SK-N-SH (cell line): ENCODE measurements at regions not wholly inside any gene's neighbourhood (a gene's known extent, or its start where the extent isn't known, plus 50 kb on each side); places are given as distances from the start of the nearest gene placed in this dataset.
A peak's percentile ranks its signal among the peaks of the same experiment; 100 is the strongest.

Source experiments
- CTCF ChIA-PET: fragments of 300-600, 350-600 bp; formaldehyde crosslinking; extraction: SDS; loops from one replicate; lab custom pipeline; 2021; lab: Yijun Ruan, JAX
- POLR2A ChIA-PET: fragments of 350-600 bp; sonication (Branson Sonifier 250); formaldehyde crosslinking; extraction: SDS; loops from one replicate; lab custom pipeline; 2020; ENCODE audit warnings: antibody characterized with exemption, inconsistent platforms; lab: Yijun Ruan, JAX
- DNase-seq: peaks from one replicate; pipeline ENCODE4 v3.0.0; 2012
- H2AFZ ChIP-seq: fragments of 200-600 bp; sonication (generic); 2 replicates; pipeline ENCODE4 v1.8.1; 2016; ENCODE audit warnings: antibody characterized with exemption, mild to moderate bottlenecking, low read depth
- H3F3A ChIP-seq: fragments of 200-600 bp; sonication (generic); replicated peaks from 2 replicates; pipeline ENCODE3; 2016; ENCODE audit warnings: antibody characterized with exemption, mild to moderate bottlenecking; ENCODE audit not compliant: insufficient read depth
- H3K27ac ChIP-seq, 2 experiments: fragments of 200-500 bp in 1 of 2; fragments of 200-600 bp in 1 of 2; sonication (Bioruptor generic) in 1 of 2; sonication (generic), shearing (Covaris generic) in 1 of 2; 2 replicates each; pipeline versions ENCODE4 v1.5.1 to v1.6.1; 2014 to 2016; ENCODE audit warnings: low read depth in 2 of 2, inconsistent platforms in 1 of 2, low read length in 1 of 2, mild to moderate bottlenecking in 1 of 2, mixed read lengths in 1 of 2
- H3K27me3 ChIP-seq: fragments of 200-600 bp; sonication (generic), shearing (Covaris generic); 2 replicates; pipeline ENCODE4 v1.6.1; 2016; ENCODE audit warnings: mixed run types; ENCODE audit not compliant: insufficient read depth
- H3K36me3 ChIP-seq, 2 experiments: fragments of 200-500 bp in 1 of 2; fragments of 200-600 bp in 1 of 2; sonication (Bioruptor generic) in 1 of 2; sonication (generic) in 1 of 2; replicated peaks in 1 of 2; 2 replicates each; pipeline versions ENCODE3 to v1.5.1; 2014 to 2016; ENCODE audit warnings: low read length in 1 of 2, mild to moderate bottlenecking in 1 of 2; ENCODE audit not compliant: insufficient read depth in 2 of 2, control insufficient read depth in 1 of 2
- H3K4me1 ChIP-seq, 2 experiments: fragments of 200-500 bp in 1 of 2; fragments of 200-600 bp in 1 of 2; sonication (Bioruptor generic) in 1 of 2; sonication (generic), shearing (Covaris generic) in 1 of 2; 2 replicates each; pipeline versions ENCODE4 v1.5.1 to v1.6.1; 2014 to 2016; ENCODE audit warnings: low read depth in 1 of 2, low read length in 1 of 2, mixed run types in 1 of 2; ENCODE audit not compliant: insufficient read depth in 2 of 2, control insufficient read depth in 1 of 2
- H3K4me2 ChIP-seq: fragments of 200-600 bp; sonication (generic), shearing (Covaris generic); 2 replicates; pipeline ENCODE4 v1.6.1; 2017; ENCODE audit warnings: mixed run types
- H3K4me3 ChIP-seq, 2 experiments: fragments of 200-500 bp in 1 of 2; fragments of 200-600 bp in 1 of 2; sonication (Bioruptor generic) in 1 of 2; sonication (generic), shearing (Covaris generic) in 1 of 2; 2 replicates each; pipeline versions ENCODE4 v1.5.1 to v1.8.1; 2014 to 2016; ENCODE audit warnings: low read depth in 2 of 2, inconsistent platforms in 1 of 2, low read length in 1 of 2, mild to moderate bottlenecking in 1 of 2, mixed read lengths in 1 of 2, moderate library complexity in 1 of 2
- H3K79me2 ChIP-seq: fragments of 200-600 bp; sonication (generic); 2 replicates; pipeline ENCODE4 v1.8.1; 2017; ENCODE audit warnings: mild to moderate bottlenecking; ENCODE audit not compliant: insufficient read depth
- H3K9ac ChIP-seq: fragments of 200-600 bp; sonication (generic); 2 replicates; pipeline ENCODE4 v1.6.1; 2017; ENCODE audit warnings: mixed run types
- H3K9me2 ChIP-seq: fragments of 200-600 bp; sonication (generic); 2 replicates; pipeline ENCODE4 v1.6.1; 2017; ENCODE audit warnings: mixed run types
- H3K9me3 ChIP-seq: fragments of 200-600 bp; sonication (generic); 2 replicates; pipeline ENCODE4 v1.6.1; 2017; ENCODE audit warnings: mixed run types, mild to moderate bottlenecking, moderate library complexity
- H4K20me1 ChIP-seq: fragments of 200-600 bp; sonication (generic); 2 replicates; pipeline ENCODE4 v1.6.1; 2017; ENCODE audit warnings: mild to moderate bottlenecking, mixed run types; ENCODE audit not compliant: insufficient read depth
- CTCF ChIP-seq: fragments of 200-600 bp; sonication (generic); IDR thresholded peaks from 2 replicates; pipeline ENCODE4 v1.6.1; 2017; ENCODE audit warnings: antibody characterized with exemption, mild to moderate bottlenecking, moderate library complexity
- EP300 ChIP-seq, 2 experiments: IDR thresholded peaks; 2 replicates each; pipeline versions ENCODE4 v1.4.0 to v1.6.1; 2012; ENCODE audit warnings: borderline replicate concordance in 1 of 2, low read depth in 1 of 2, low read length in 1 of 2
- EZH2phosphoT487 ChIP-seq: fragments of 200-600 bp; sonication (generic); IDR thresholded peaks from 2 replicates; pipeline ENCODE4 v1.6.1; 2017; ENCODE audit warnings: low read depth, mixed run types, mild to moderate bottlenecking, antibody characterized with exemption, moderate library complexity, borderline replicate concordance
- FOSL2 ChIP-seq: IDR thresholded peaks from 2 replicates; pipeline ENCODE4 v1.4.0; 2012; ENCODE audit warnings: low read depth, mild to moderate bottlenecking, moderate library complexity, borderline replicate concordance
- FOXJ3 ChIP-seq: sonication (generic); formaldehyde crosslinking; IDR thresholded peaks from 2 replicates; pipeline ENCODE4 v1.5.1; 2020; ENCODE audit warnings: mild to moderate bottlenecking, missing genetic modification reagents
- FOXM1 ChIP-seq: IDR thresholded peaks from 2 replicates; pipeline ENCODE4 v1.4.0; 2012; ENCODE audit warnings: low read depth, mild to moderate bottlenecking
- JUND ChIP-seq: IDR thresholded peaks from 2 replicates; pipeline ENCODE4 v1.4.0; 2012
- MXI1 ChIP-seq: IDR thresholded peaks from 2 replicates; pipeline ENCODE4 v1.6.1; 2012; ENCODE audit warnings: mild to moderate bottlenecking, low read depth, low read length, improper control_type of control experiment
- SIN3A ChIP-seq: IDR thresholded peaks from 2 replicates; pipeline ENCODE4 v1.6.1; 2012; ENCODE audit warnings: low read depth, mild to moderate bottlenecking, low read length, moderate library complexity, borderline replicate concordance
- TCF12 ChIP-seq: IDR thresholded peaks from 2 replicates; pipeline ENCODE4 v1.4.0; 2012
- USF1 ChIP-seq: IDR thresholded peaks from 2 replicates; pipeline ENCODE4 v1.4.0; 2012; ENCODE audit warnings: low read depth, borderline replicate concordance
- USF2 ChIP-seq: fragments of 150-350 bp; IDR thresholded peaks from 2 replicates; pipeline ENCODE4 v1.6.1; 2017; ENCODE audit warnings: antibody characterized with exemption, low read length, low read depth, borderline replicate concordance
- WGBS: methylation state at CpG from one replicate; pipeline ENCODE4 v1.1.6; 2017; ENCODE audit warnings: low lambda C conversion rate; 5-methylcytosine and 5-hydroxymethylcytosine counted together

- no peaks in the 10 kb centered on the region for H3F3A ChIP-seq
- no peak for TF ChIP-seq SIN3A
- no peak for TF ChIP-seq CTCF
- TF ChIP-seq FOSL2 = no peak
- no peak for TF ChIP-seq FOXJ3 (CRISPR knock-in tag)
- TF ChIP-seq USF2 = no peak
- peak; percentile 22; the same call in 1 of the 2 replicates for TF ChIP-seq USF1
- no peak for TF ChIP-seq EP300 (IDR thresholded peaks at IDR 0.05; ENCODE audit: borderline replicate concordance in 1 of 2, low read depth in 1 of 2, low read length in 1 of 2)
- H3K9ac ChIP-seq = no peak overlapping the region
- no peaks in the 10 kb centered on the region for H4K20me1 ChIP-seq
- ChIA-PET CTCF (interaction anchor here (0.5 to 1.1 kb wide), 2 partner anchors 13 to 56 kb away, joined by 3 read pairs; no protein-coding TSS in a partner anchor), POLR2A (no interaction called here)
- H3K36me3 ChIP-seq = no peaks in the 10 kb centered on the region
- no peaks in the 10 kb centered on the region for H3K4me1 ChIP-seq
- peak overlapping the region; percentile 82; the same call in 1 of the 2 replicates for H2AFZ ChIP-seq
- H3K9me3 ChIP-seq = no peaks in the 10 kb centered on the region
- H3K9me2 ChIP-seq = no peaks in the 10 kb centered on the region
- H3K4me2 ChIP-seq = peak overlapping the region; percentile 15; the same call in 1 of the 2 replicates
- no peak overlapping the region for H3K4me3 ChIP-seq
- WGBS = 23% methylated on average over 5 of the region's 6 CpGs
- no peaks in the 10 kb centered on the region for H3K27me3 ChIP-seq
- no peaks in the 10 kb centered on the region for H3K79me2 ChIP-seq
- no peak overlapping the region for H3K27ac ChIP-seq
- DNase-seq = no peak
Observed at GRCh38 chr4:131531087-131531486, 1618.0 kb upstream of the PCDH10 start.

- H3K27me3 ChIP-seq = no peaks in the 10 kb centered on the region
- WGBS = 35% methylated on average over 7 of the region's 7 CpGs
- no peak for TF ChIP-seq FOXM1
- TF ChIP-seq EZH2phosphoT487 = no peak
- TF ChIP-seq TCF12 = no peak
- TF ChIP-seq JUND = no peak
- no peak for TF ChIP-seq MXI1
- no peak for TF ChIP-seq SIN3A
- H3K4me3 ChIP-seq = no peak overlapping the region
- no peaks in the 10 kb centered on the region for H3K9me2 ChIP-seq
- no peak overlapping the region for H2AFZ ChIP-seq
- no peak overlapping the region for H3K27ac ChIP-seq
- H3K79me2 ChIP-seq = no peaks in the 10 kb centered on the region
- no peak overlapping the region for H3K9ac ChIP-seq
- no peaks in the 10 kb centered on the region for H4K20me1 ChIP-seq
- no peaks in the 10 kb centered on the region for H3K36me3 ChIP-seq
- no peak for DNase-seq
- H3K9me3 ChIP-seq = no peaks in the 10 kb centered on the region
- ChIA-PET CTCF (no interaction called here), POLR2A (no interaction called here)
- no peaks in the 10 kb centered on the region for H3F3A ChIP-seq
- no peaks in the 10 kb centered on the region for H3K4me1 ChIP-seq
- no peak overlapping the region for H3K4me2 ChIP-seq
Observed at GRCh38 chr4:131534944-131535645, 1614.0 kb upstream of the PCDH10 start.
